ENCODE measurements at regions not wholly inside any gene's neighbourhood (a gene's known extent, or its start where the extent isn't known, plus 50 kb on each side); places are given as distances from the start of the nearest gene placed in this dataset.
"Not testable (repeated sequence)": the region's sequence is repeated elsewhere in the genome, so short reads cannot be mapped to it uniquely, and the experiment has no call there.

- no peak for DNase-seq (ENCODE audit: low read depth in 1 of 2, low spot score in 1 of 2)
Observed at GRCh38 chr6:1007159-1007558, 304.7 kb upstream of the FOXQ1 start.

GRCh38 chr6:1004885-1005630, 306.8 kb upstream of the FOXQ1 start:
- no peak for DNase-seq (ENCODE audit: low read depth in 1 of 2, low spot score in 1 of 2)

GRCh38 chr6:1003394-1004160, 308.3 kb upstream of the FOXQ1 start:
- no peak for DNase-seq (ENCODE audit: low read depth in 1 of 2, low spot score in 1 of 2)

- no peak for DNase-seq (ENCODE audit: low read depth in 1 of 2, low spot score in 1 of 2)
Observed at GRCh38 chr6:1002989-1003388, 308.9 kb upstream of the FOXQ1 start.

GRCh38 chr6:1001655-1002349, 308.9 kb upstream of the EXOC2 start:
- DNase-seq (ENCODE audit: low read depth in 1 of 2, low spot score in 1 of 2) = no peak

- no peak for DNase-seq (ENCODE audit: low read depth in 1 of 2, low spot score in 1 of 2)
Observed at GRCh38 chr6:999552-999951, 306.6 kb upstream of the EXOC2 start.

GRCh38 chr6:998551-998950, 305.6 kb upstream of the EXOC2 start:
- DNase-seq (ENCODE audit: low read depth in 1 of 2, low spot score in 1 of 2) = no peak

GRCh38 chr6:996271-996852, 303.4 kb upstream of the EXOC2 start:
- DNase-seq (ENCODE audit: low read depth in 1 of 2, low spot score in 1 of 2) = no peak

- DNase-seq (ENCODE audit: low read depth in 1 of 2, low spot score in 1 of 2) = no peak
Observed at GRCh38 chr6:991192-991591, 298.3 kb upstream of the EXOC2 start.

- no peak for DNase-seq (ENCODE audit: low read depth in 1 of 2, low spot score in 1 of 2)
Observed at GRCh38 chr6:984031-984430, 291.1 kb upstream of the EXOC2 start.

- no peak for DNase-seq (ENCODE audit: low read depth in 1 of 2, low spot score in 1 of 2)
Observed at GRCh38 chr6:978937-979685, 286.2 kb upstream of the EXOC2 start.

GRCh38 chr6:977226-977625, 284.3 kb upstream of the EXOC2 start:
- not testable (repeated sequence) for DNase-seq (ENCODE audit: low read depth in 1 of 2, low spot score in 1 of 2)

GRCh38 chr6:971981-972640, 279.2 kb upstream of the EXOC2 start:
- DNase-seq (ENCODE audit: low read depth in 1 of 2, low spot score in 1 of 2) = no peak

- no peak for DNase-seq (ENCODE audit: low read depth in 1 of 2, low spot score in 1 of 2)
Observed at GRCh38 chr6:968791-969190, 275.9 kb upstream of the EXOC2 start.

- no peak for DNase-seq (ENCODE audit: low read depth in 1 of 2, low spot score in 1 of 2)
Observed at GRCh38 chr6:967701-968100, 274.8 kb upstream of the EXOC2 start.

GRCh38 chr6:965343-965742, 272.4 kb upstream of the EXOC2 start:
- no peak for DNase-seq (ENCODE audit: low read depth in 1 of 2, low spot score in 1 of 2)

GRCh38 chr6:963456-963855, 270.5 kb upstream of the EXOC2 start:
- DNase-seq (ENCODE audit: low read depth in 1 of 2, low spot score in 1 of 2) = no peak

GRCh38 chr6:961407-961960, 268.5 kb upstream of the EXOC2 start:
- no peak for DNase-seq (ENCODE audit: low read depth in 1 of 2, low spot score in 1 of 2)

GRCh38 chr6:960356-960755, 267.4 kb upstream of the EXOC2 start:
- DNase-seq (ENCODE audit: low read depth in 1 of 2, low spot score in 1 of 2) = no peak

GRCh38 chr6:958488-958887, 265.5 kb upstream of the EXOC2 start:
- no peak for DNase-seq (ENCODE audit: low read depth in 1 of 2, low spot score in 1 of 2)
